HG02840 (cell line): ENCODE measurements at regions not wholly inside any gene's neighbourhood (a gene's known extent, or its start where the extent isn't known, plus 50 kb on each side); places are given as distances from the start of the nearest gene placed in this dataset.
"Not testable (repeated sequence)": the region's sequence is repeated elsewhere in the genome, so short reads cannot be mapped to it uniquely, and the experiment has no call there.

ENCODE experiments used
- ATAC-seq: cut with Tn5 transposase; IDR thresholded peaks from one replicate; pipeline ENCODE4 v1.9.1; 2021; ENCODE audit warnings: mild to moderate bottlenecking, moderate library complexity, moderate number of reproducible peaks; ENCODE audit not compliant: unreplicated experiment, low FRiP score

GRCh38 chr7:91614431-91614830, 266.1 kb downstream of the MTERF1 start:
- no peak for ATAC-seq

- no peak for ATAC-seq
Measured at GRCh38 chr7:91618776-91619765, 261.4 kb downstream of the MTERF1 start.

GRCh38 chr7:91620827-91621226, 259.7 kb downstream of the MTERF1 start:
- no peak for ATAC-seq

- not testable (repeated sequence) for ATAC-seq
Measured at GRCh38 chr7:91627324-91627723, 253.2 kb downstream of the MTERF1 start.

DNA sequence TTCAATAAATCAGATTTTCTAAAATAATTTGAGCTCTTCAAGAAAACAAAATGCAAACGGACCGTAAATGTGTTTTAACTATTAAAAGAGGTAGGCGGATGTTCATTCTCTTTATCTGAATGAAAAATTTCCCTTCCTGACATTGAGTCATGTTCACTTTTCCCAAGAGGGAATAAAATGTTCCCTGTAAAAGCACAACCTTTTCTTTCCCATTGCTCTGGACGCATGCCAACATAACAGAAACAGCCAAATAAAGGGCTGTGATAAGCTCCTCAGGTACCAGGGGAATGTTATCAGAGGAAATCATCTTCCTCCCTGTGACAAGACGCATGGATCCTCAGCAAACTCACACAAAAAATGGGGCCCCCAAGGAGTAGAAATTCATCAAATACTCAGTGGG, 251.8 kb downstream of the MTERF1 start:
- no peak for ATAC-seq

DNA sequence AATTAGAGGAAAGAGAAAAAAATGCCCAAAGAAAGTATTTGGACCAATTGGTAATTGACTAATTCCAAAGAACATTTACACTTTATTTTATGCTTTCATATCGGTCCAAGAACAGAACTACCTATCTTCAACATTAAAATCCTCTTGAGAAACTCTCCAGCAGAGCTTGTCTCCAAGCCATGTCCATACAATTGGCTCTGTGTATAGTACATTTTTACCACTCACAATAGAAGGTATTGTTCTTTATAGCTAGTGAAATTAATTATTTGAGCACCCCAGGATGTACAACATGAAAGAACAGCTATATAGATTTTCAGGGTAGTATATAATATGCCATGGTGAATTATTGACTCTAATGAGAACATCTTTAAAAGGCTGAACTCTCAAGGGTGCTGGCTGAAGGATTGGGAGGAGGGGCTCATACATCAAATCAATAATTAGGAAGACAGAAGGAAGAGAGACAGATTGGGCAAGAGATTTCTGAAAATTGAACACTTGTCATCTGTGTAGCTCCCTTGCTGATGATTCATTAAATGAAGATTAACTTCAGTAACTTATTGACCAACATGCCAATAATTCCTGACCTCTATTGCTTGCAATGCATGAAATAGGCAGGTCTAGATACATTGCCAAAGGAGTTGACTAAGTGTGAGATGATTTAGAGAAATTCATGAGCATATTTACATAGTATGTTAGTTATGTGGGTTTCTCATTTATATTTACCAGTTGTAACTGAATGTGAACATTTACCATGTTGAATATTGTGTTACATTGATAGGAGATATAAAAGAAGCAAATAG, 249.7 kb downstream of the MTERF1 start:
- no peak for ATAC-seq

GRCh38 chr7:91632234-91632940, 248.1 kb downstream of the MTERF1 start:
- ATAC-seq, result no peak

DNA sequence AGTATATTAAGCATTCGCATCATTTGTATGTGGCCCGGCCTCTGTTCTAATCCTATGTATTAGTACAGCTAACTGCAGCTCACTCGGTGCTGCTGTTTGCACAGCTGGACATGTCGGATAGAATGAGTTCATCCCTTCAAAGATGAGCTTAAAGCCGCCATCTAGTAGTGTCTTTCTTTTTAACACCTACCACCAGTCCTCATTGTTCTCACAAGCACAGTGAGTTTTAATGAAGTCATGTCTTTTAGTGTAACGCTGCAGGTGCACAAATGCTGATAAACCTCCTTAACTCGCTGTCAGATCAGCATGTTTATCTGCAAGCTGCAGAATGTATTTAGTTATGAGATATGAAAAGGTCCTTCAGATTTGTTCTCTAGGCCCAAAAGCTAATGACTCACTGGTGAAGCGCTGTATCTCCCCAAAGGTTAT, 247.5 kb downstream of the MTERF1 start:
- ATAC-seq, result no peak

DNA sequence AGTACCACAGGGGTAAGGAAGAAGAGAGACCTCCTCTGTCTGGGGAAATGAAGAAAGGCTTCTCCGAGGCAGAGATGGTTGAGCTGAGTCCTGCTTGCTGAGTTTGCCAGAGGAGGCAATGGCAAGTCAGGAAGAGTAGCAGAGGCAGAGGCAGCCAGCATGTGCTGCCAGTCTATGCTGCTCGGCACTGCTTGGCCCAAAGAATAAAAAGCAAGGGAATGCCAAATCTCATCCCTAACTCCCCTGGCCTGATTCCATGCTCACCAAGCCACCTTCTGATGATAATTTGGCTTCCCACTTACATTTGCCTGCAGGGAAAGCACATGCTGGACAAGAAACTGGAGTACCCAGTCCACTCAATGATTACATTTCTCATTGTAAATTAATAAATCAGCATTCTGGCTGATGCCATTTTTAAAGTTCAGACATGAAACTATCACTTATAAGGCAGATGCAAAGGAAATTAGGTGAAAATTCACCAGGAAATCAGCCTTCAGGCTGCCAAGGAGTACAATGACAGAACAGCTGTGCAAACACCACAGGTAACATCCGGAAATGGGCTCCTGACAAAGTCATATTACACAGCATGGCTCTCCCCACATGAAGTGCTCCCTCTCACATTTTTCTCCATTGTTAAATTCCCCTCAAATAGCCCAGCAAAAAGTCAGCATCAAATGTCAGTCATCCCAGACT, 245.9 kb downstream of the MTERF1 start:
- no peak for ATAC-seq

DNA sequence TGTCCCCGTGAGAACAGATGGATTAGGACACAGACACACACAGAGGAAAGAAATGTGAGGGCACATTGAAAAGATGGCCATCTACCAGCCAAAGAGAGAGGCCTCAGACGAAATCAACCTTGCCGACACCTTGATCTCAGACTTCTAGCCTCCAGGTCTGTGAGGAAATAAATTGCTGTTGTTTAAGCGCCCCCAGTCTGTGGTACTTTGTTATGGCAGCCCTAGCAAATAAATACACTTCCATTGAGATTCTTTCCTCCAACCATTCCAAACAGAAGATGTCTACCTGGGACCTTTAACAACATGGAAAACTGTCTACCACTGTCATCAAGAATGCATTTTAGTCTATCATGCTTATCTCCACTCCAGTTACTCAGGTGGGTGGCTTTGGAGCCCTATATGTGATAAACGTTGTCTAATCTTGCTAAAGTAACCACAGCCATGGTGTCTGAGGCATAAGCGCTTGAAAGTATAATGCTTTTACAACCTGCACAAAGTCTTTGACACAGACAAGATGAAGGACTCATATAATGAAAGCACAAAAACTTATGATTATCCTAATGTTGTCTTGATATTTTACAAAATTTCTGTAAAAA, 244.3 kb downstream of the MTERF1 start:
- no peak for ATAC-seq

GRCh38 chr7:91636728-91637127, 243.8 kb downstream of the MTERF1 start:
- ATAC-seq, result no peak

GRCh38 chr7:91644256-91644655, 236.2 kb downstream of the MTERF1 start:
- ATAC-seq, result no peak

DNA sequence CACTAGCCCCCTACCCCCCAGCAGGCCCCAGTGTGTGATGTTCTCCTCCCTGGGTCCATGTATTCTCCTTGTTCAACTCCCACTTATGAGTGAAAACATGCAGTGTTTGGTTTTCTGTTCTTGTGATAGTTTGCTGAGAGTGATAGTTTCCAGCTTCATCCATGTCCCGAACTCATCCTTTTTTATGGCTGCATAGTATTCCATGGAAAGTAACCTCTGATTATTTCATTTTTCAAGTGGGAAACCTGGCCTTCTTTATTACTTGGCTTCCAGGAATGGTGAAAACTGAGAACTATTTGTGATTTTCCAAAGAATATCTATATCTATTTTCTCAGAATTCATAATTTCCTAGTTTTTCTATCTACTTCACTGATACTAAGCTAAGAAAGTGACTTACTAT, 235.0 kb downstream of the MTERF1 start:
- ATAC-seq, result no peak

- no peak for ATAC-seq
Measured at GRCh38 chr7:91651986-91652385, 228.5 kb downstream of the MTERF1 start.

DNA sequence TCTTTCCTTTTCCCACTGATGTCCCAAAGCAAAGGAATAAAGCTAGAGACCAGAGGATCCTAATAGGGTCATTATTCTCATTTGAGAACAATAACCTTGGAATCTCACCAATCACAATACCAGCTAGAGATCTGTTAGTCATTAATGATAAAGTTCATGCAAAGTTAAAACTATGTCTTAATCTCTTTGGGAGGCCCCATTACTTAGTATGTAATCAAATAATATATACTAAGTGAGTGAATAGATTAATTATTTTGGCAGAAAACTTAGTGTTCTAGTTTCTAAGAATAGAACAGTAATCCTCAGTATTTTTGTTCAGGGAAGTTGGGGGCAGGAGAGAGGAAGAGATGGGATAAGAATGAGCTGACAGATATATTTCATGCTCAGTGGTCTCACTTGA, 227.2 kb downstream of the MTERF1 start:
- ATAC-seq, result no peak

DNA sequence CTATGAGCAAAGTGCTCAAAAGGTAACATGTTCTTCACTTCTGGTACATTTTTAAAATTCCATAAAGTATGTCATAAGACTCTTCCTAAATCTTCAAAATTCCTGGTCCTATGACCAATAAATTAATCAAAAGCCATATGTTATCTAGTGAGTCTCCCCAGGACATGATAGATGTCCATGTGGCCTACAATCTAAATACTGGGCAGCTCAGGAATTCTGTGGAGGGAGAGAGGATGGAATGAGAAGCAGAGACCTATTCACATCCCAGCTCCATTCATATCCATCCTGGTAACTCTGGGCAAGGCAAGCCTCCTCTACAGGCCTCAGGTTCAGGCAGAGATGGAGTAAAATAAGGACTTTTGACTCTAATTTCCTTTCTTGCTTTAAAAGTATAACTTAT, 224.8 kb downstream of the MTERF1 start:
- no peak for ATAC-seq

- no peak for ATAC-seq
Measured at GRCh38 chr7:91656541-91657482, 223.7 kb downstream of the MTERF1 start.

DNA sequence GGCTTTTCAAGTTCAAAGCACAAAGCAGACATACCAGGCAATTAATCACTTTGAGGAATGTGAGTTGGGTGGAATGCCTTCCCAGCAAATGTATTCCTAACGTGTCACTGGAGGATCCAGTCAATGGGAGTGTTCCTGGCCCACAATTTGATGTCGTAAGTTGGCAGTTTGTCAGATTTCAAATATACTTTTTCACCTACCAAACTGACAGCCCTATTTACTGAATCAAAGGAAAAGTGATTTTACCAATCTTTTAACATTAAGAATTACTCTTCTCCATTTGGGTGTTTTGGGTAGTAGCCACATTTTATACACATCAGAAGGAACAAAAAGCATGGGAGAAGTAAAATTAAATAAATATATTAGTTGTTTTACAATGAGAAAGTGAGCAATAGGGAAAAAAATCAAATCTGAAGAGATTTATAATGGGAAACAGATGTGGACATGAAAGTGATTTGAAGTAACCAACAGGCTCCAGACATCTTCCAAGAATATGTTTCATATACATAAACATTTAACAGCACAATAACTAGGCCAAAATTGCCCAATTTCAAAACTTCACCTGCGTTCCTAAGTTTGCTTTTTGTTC, 222.9 kb downstream of the MTERF1 start:
- ATAC-seq, result no peak
